H9 (cell line): ENCODE measurements at regions not wholly inside any gene's neighbourhood (a gene's known extent, or its start where the extent isn't known, plus 50 kb on each side); places are given as distances from the start of the nearest gene placed in this dataset.

ENCODE experiments used
- DNase-seq: peaks from one replicate; pipeline ENCODE4 v3.0.0-alpha.2; 2017
- H2AFZ ChIP-seq: one replicate; pipeline ENCODE4 v1.6.1; 2013; ENCODE audit warnings: mild to moderate bottlenecking, low read length, control low read depth, moderate library complexity
- H2AK5ac ChIP-seq: 2 replicates; pipeline ENCODE4 v1.6.1; 2013; ENCODE audit warnings: low read length, control low read depth, mixed read lengths; ENCODE audit not compliant: insufficient read length
- H2BK120ac ChIP-seq: one replicate; pipeline ENCODE4 v1.6.1; 2013; ENCODE audit warnings: low read depth, mild to moderate bottlenecking, low read length, control low read depth, inconsistent platforms; ENCODE audit not compliant: poor library complexity, severe bottlenecking
- H2BK12ac ChIP-seq: 2 replicates; pipeline ENCODE4 v1.6.1; 2013; ENCODE audit warnings: low read length, control low read depth, mixed read lengths, low read depth; ENCODE audit not compliant: insufficient read length
- H2BK15ac ChIP-seq: 2 replicates; pipeline ENCODE4 v1.6.1; 2013; ENCODE audit warnings: low read depth, low read length, control low read depth
- H2BK20ac ChIP-seq: one replicate; pipeline ENCODE4 v1.6.1; 2013; ENCODE audit warnings: low read depth, mild to moderate bottlenecking, low read length, control low read depth, inconsistent platforms; ENCODE audit not compliant: poor library complexity, severe bottlenecking
- H2BK5ac ChIP-seq: 2 replicates; pipeline ENCODE4 v1.6.1; 2013; ENCODE audit warnings: low read length, control low read depth, mixed read lengths; ENCODE audit not compliant: insufficient read length
- H3K14ac ChIP-seq: 2 replicates; pipeline ENCODE4 v1.6.1; 2013; ENCODE audit warnings: low read length, control low read depth; ENCODE audit not compliant: insufficient read depth
- H3K18ac ChIP-seq: 2 replicates; pipeline ENCODE4 v1.6.1; 2013; ENCODE audit warnings: low read depth, mild to moderate bottlenecking, mixed read lengths, low read length, control low read depth; ENCODE audit not compliant: insufficient read length
- H3K23ac ChIP-seq: 2 replicates; pipeline ENCODE4 v1.6.1; 2013; ENCODE audit warnings: low read length, control low read depth, mixed read lengths, low read depth; ENCODE audit not compliant: insufficient read length
- H3K23me2 ChIP-seq: 2 replicates; pipeline ENCODE4 v1.6.1; 2013; ENCODE audit warnings: low read depth, mild to moderate bottlenecking, mixed read lengths, low read length, control low read depth; ENCODE audit not compliant: insufficient read length, poor library complexity, severe bottlenecking
- H3K27ac ChIP-seq: 2 replicates; pipeline ENCODE4 v1.5.1; 2013; ENCODE audit warnings: low read length, control low read depth, mixed read lengths, low read depth; ENCODE audit not compliant: insufficient read length
- H3K27me3 ChIP-seq: 2 replicates; pipeline ENCODE4 v1.6.1; 2013; ENCODE audit warnings: low read length, control low read depth, inconsistent platforms; ENCODE audit not compliant: insufficient read depth
- H3K4ac ChIP-seq: 2 replicates; pipeline ENCODE4 v1.6.1; 2013; ENCODE audit warnings: low read depth, mild to moderate bottlenecking, control low read depth, inconsistent platforms, low read length, moderate library complexity
- H3K4me1 ChIP-seq: 2 replicates; pipeline ENCODE4 v1.6.1; 2013; ENCODE audit warnings: low read length, control low read depth, inconsistent platforms; ENCODE audit not compliant: insufficient read depth
- H3K4me2 ChIP-seq: 2 replicates; pipeline ENCODE4 v1.6.1; 2013; ENCODE audit warnings: low read length, control low read depth, mixed read lengths; ENCODE audit not compliant: insufficient read length, insufficient read depth
- H3K56ac ChIP-seq: 2 replicates; pipeline ENCODE4 v1.6.1; 2013; ENCODE audit warnings: low read depth, mild to moderate bottlenecking, mixed read lengths, low read length, control low read depth; ENCODE audit not compliant: insufficient read length
- H3K79me1 ChIP-seq: 2 replicates; pipeline ENCODE4 v1.6.1; 2013; ENCODE audit warnings: low read depth, mild to moderate bottlenecking, moderate library complexity, low read length, control low read depth, inconsistent platforms; ENCODE audit not compliant: insufficient read depth, poor library complexity, severe bottlenecking
- H3K79me2 ChIP-seq: 2 replicates; pipeline ENCODE4 v1.6.1; 2013; ENCODE audit warnings: low read length, control low read depth, inconsistent platforms; ENCODE audit not compliant: insufficient read depth
- H3K9ac ChIP-seq: 2 replicates; pipeline ENCODE4 v1.6.1; 2013; ENCODE audit warnings: low read length, control low read depth, mixed read lengths; ENCODE audit not compliant: insufficient read length; ENCODE audit errors: extremely low read depth
- H3K9me3 ChIP-seq: one replicate; pipeline ENCODE4 v1.6.1; 2013; ENCODE audit warnings: low read depth, low read length, inconsistent platforms; ENCODE audit not compliant: control insufficient read depth
- H3T11ph ChIP-seq: one replicate; pipeline ENCODE4 v1.6.1; 2013; ENCODE audit warnings: mild to moderate bottlenecking, low read length, control low read depth, inconsistent platforms
- H4K20me1 ChIP-seq: one replicate; pipeline ENCODE4 v1.6.1; 2013; ENCODE audit not compliant: control insufficient read depth, insufficient read length, insufficient read depth
- H4K5ac ChIP-seq: 2 replicates; pipeline ENCODE4 v1.6.1; 2013; ENCODE audit warnings: low read depth, mild to moderate bottlenecking, mixed read lengths, low read length, control low read depth; ENCODE audit not compliant: insufficient read length
- H4K8ac ChIP-seq: replicated peaks from 2 replicates; pipeline ENCODE4 v1.6.1; 2013; ENCODE audit warnings: low read length, control low read depth, mixed read lengths, low read depth; ENCODE audit not compliant: insufficient read length
- H4K91ac ChIP-seq: 2 replicates; pipeline ENCODE4 v1.6.1; 2013; ENCODE audit warnings: low read depth, mild to moderate bottlenecking, moderate library complexity, mixed read lengths, low read length, control low read depth; ENCODE audit not compliant: insufficient read length
- H3K27ac Mint-ChIP-seq, 3 experiments: 2 replicates in 2 of 3; 3 replicates in 1 of 3; pipeline ENCODE4 v1.8.0; 2020 to 2021; ENCODE audit warnings: mixed read lengths in 3 of 3, mild to moderate bottlenecking in 1 of 3, moderate library complexity in 1 of 3
- H3K27me3 Mint-ChIP-seq: 2 replicates; pipeline ENCODE4 v1.8.0; 2021; ENCODE audit warnings: low read depth, mild to moderate bottlenecking, moderate library complexity, mixed read lengths
- H3K36me3 Mint-ChIP-seq, 3 experiments: 2 replicates in 2 of 3; 3 replicates in 1 of 3; pipeline ENCODE4 v1.8.0; 2020 to 2021; ENCODE audit warnings: low read depth in 3 of 3, mixed read lengths in 3 of 3; ENCODE audit not compliant: insufficient read depth in 1 of 3
- H3K4me1 Mint-ChIP-seq, 2 experiments: 2 replicates each; pipeline ENCODE4 v1.8.0; 2020; ENCODE audit warnings: mixed read lengths in 2 of 2
- H3K4me3 Mint-ChIP-seq, 2 experiments: 2 replicates in 1 of 2; 3 replicates in 1 of 2; pipeline ENCODE4 v1.8.0; 2020 to 2021; ENCODE audit warnings: mild to moderate bottlenecking in 2 of 2, mixed read lengths in 2 of 2, moderate library complexity in 1 of 2
- H3K9me3 Mint-ChIP-seq, 2 experiments: 2 replicates in 1 of 2; 3 replicates in 1 of 2; pipeline ENCODE4 v1.8.0; 2020; ENCODE audit warnings: mild to moderate bottlenecking in 2 of 2, mixed read lengths in 2 of 2, moderate library complexity in 1 of 2
- WGBS: extraction: QIAGEN DNeasy Blood & Tissue Kit; methylation state at CpG from one replicate; pipeline ENCODE4 v1.1.7; 2013; ENCODE audit warnings: missing lambda C conversion rate, low lambda C conversion rate, mixed read lengths; ENCODE audit not compliant: insufficient read length; ENCODE audit errors: extremely low coverage; 5-methylcytosine and 5-hydroxymethylcytosine counted together
- TF ChIP-seq, protein P1 (sequence below): fragments of 200-600 bp; sonication (generic); conservative IDR thresholded peaks from 3 replicates; pipeline ENCODE4 v1.8.0; 2021; ENCODE audit warnings: antibody characterized with exemption, mild to moderate bottlenecking

GRCh38 chr4:74618166-74618565 lies 173.2 kb downstream of the AREG start:
- Histone ChIP-seq H4K20me1 (no peaks in the 10 kb centered on the region), H2BK15ac (no peak overlapping the region), H4K91ac (no peak overlapping the region), H3K27ac (no peak overlapping the region), H3K27me3 (no peaks in the 10 kb centered on the region), H4K5ac (no peak overlapping the region), H2BK5ac (no peak overlapping the region), H4K8ac (no peak overlapping the region), H2BK120ac (no peak overlapping the region), H3K4ac (no peak overlapping the region), H3K56ac (no peak overlapping the region), H3K4me1 (no peaks in the 10 kb centered on the region), H3K18ac (no peak overlapping the region), H3T11ph (no peak overlapping the region), H2AFZ (no peak overlapping the region), H3K23ac (no peak overlapping the region), H3K79me2 (no peaks in the 10 kb centered on the region), H3K14ac (no peak overlapping the region), H2AK5ac (no peak overlapping the region), H2BK20ac (no peak overlapping the region), H3K79me1 (no peaks in the 10 kb centered on the region), H2BK12ac (no peak overlapping the region), H3K9ac (no peak overlapping the region), H3K4me2 (no peak overlapping the region), H3K9me3 (no peaks in the 10 kb centered on the region), H3K23me2 (no peaks in the 10 kb centered on the region)
- no peak for DNase-seq
- H3K27ac Mint-ChIP-seq = no peak overlapping the region
- H3K9me3 Mint-ChIP-seq = peaks cover 8 to 9% of the 10 kb centered on the region in 2 experiments
- no peak overlapping the region for H3K4me3 Mint-ChIP-seq
- WGBS = no CpG with 5 or more reads among the region's 1 CpG
- no peaks in the 10 kb centered on the region for H3K27me3 Mint-ChIP-seq
- TF ChIP-seq, protein P1, sequence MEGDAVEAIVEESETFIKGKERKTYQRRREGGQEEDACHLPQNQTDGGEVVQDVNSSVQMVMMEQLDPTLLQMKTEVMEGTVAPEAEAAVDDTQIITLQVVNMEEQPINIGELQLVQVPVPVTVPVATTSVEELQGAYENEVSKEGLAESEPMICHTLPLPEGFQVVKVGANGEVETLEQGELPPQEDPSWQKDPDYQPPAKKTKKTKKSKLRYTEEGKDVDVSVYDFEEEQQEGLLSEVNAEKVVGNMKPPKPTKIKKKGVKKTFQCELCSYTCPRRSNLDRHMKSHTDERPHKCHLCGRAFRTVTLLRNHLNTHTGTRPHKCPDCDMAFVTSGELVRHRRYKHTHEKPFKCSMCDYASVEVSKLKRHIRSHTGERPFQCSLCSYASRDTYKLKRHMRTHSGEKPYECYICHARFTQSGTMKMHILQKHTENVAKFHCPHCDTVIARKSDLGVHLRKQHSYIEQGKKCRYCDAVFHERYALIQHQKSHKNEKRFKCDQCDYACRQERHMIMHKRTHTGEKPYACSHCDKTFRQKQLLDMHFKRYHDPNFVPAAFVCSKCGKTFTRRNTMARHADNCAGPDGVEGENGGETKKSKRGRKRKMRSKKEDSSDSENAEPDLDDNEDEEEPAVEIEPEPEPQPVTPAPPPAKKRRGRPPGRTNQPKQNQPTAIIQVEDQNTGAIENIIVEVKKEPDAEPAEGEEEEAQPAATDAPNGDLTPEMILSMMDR = no peak
- no peaks in the 10 kb centered on the region for H3K4me1 Mint-ChIP-seq
- peaks cover 2 to 9% (median 2%) of the 10 kb centered on the region in 3 experiments; a peak in 6 of 7 replicates for H3K36me3 Mint-ChIP-seq
